ENCODE measurements at regions not wholly inside any gene's neighbourhood (a gene's known extent, or its start where the extent isn't known, plus 50 kb on each side); places are given as distances from the start of the nearest gene placed in this dataset.

- Histone ChIP-seq H2BK120ac (ENCODE audit: low read depth, low read length) (no peak overlapping the region), H4K8ac (ENCODE audit: low read depth in 2 of 2, low read length in 2 of 2) (no peak overlapping the region), H3K79me1 (ENCODE audit: low read depth in 1 of 2, low read length in 2 of 2) (no peaks in the 10 kb centered on the region), H3K27me3 (ENCODE audit: control insufficient read depth, insufficient read depth, low read length) (peaks cover 2% of the 10 kb centered on the region; the same call in 1 of the 2 replicates), H2BK5ac (ENCODE audit: low read depth, low read length, poor library complexity, severe bottlenecking) (no peak overlapping the region), H4K5ac (ENCODE audit: low read depth, low read length) (no peak overlapping the region), H3K9ac (ENCODE audit: low read depth, low read length) (no peak overlapping the region), H3K14ac (replicated peaks; ENCODE audit: low read depth, low read length) (no peak overlapping the region), H3K4ac (ENCODE audit: low read depth, low read length) (no peak overlapping the region), H3K56ac (ENCODE audit: extremely low read depth, insufficient read depth, low read length) (no peak overlapping the region), H3K4me1 (ENCODE audit: control insufficient read depth, insufficient read depth, low read length) (no peaks in the 10 kb centered on the region), H2AFZ (replicated peaks; ENCODE audit: low read length, poor library complexity) (no peak overlapping the region), H2BK15ac (ENCODE audit: low read depth, low read length) (no peak overlapping the region), H3K23ac (ENCODE audit: low read depth, low read length) (no peak overlapping the region), H3K4me2 (ENCODE audit: low read depth, low read length) (no peak overlapping the region), H4K20me1 (ENCODE audit: insufficient read depth, low read length) (no peaks in the 10 kb centered on the region), H3K9me1 (ENCODE audit: insufficient read depth, low read length) (no peaks in the 10 kb centered on the region), H2AK9ac (replicated peaks; ENCODE audit: low read depth, low read length, poor library complexity) (no peak overlapping the region), H3K9me3 (ENCODE audit: control insufficient read depth, insufficient read depth, low read length) (no peaks in the 10 kb centered on the region), H3K18ac (ENCODE audit: low read depth, low read length) (no peak overlapping the region), H3K4me3 (ENCODE audit: insufficient read depth, low read depth, low read length) (no peak overlapping the region), H4K91ac (ENCODE audit: insufficient read depth, low read depth, low read length) (no peak overlapping the region), H3K27ac (ENCODE audit: insufficient read depth, low read length) (no peak overlapping the region), H2AK5ac (ENCODE audit: low read depth, low read length) (no peak overlapping the region), H2BK20ac (ENCODE audit: low read depth, low read length) (no peak overlapping the region), H3K36me3 (ENCODE audit: control insufficient read depth, insufficient read depth, low read length) (no peaks in the 10 kb centered on the region)
- ATAC-seq (ENCODE audit: low read depth) (no peak), DNase-seq (no peak)
- intact Hi-C loops (cut with micrococcal nuclease): loop anchor here (5.0 kb wide), 1 partner anchor 75 kb away; no protein-coding TSS in a partner anchor
- dilution Hi-C loops (cut with HindIII; ENCODE audit: low sequenced_read_pairs, unreplicated experiment): no loop called here
- BruUV-seq (replicated peaks): no TSS peak
- in situ Hi-C loops (cut with MboI; ENCODE audit: low sequenced_read_pairs): no loop called here
- WGBS, 2 experiments (ENCODE audit: extremely low coverage in 2 of 2, insufficient read length in 1 of 2): 100% methylated on average over 1 of the region's 2 CpGs; no CpG with 5 or more reads in 1 of the 2 experiments
- no peak for TF ChIP-seq BHLHE40 (IDR thresholded peaks at IDR 0.05; ENCODE audit: low read depth, low read length)
- no peak for TF ChIP-seq RCOR1 (IDR thresholded peaks at IDR 0.05; ENCODE audit: insufficient replicate concordance, low read length)
- no peak for TF ChIP-seq USF2 (IDR thresholded peaks at IDR 0.05; ENCODE audit: low read depth, low read length)
- no peak for TF ChIP-seq FOS (IDR thresholded peaks at IDR 0.05; ENCODE audit: low read depth, low read length)
- TF ChIP-seq CTCF (conservative IDR thresholded peaks at IDR 0.05; ENCODE audit: low read depth, low read length): no peak
- no peak for TF ChIP-seq CEBPB (IDR thresholded peaks at IDR 0.05; ENCODE audit: low read depth, low read length)
- no peak for TF ChIP-seq ELK1 (IDR thresholded peaks at IDR 0.05; ENCODE audit: borderline replicate concordance, low read depth, low read length)
- no peak for TF ChIP-seq RAD21 (IDR thresholded peaks at IDR 0.05; ENCODE audit: low read length)
- no peak for TF ChIP-seq RFX5 (IDR thresholded peaks at IDR 0.05; ENCODE audit: low read depth, low read length)
- TF ChIP-seq SMC3 (IDR thresholded peaks at IDR 0.05; ENCODE audit: low read depth, low read length): no peak
- TF ChIP-seq POLR2A (IDR thresholded peaks at IDR 0.05; ENCODE audit: low read depth, low read length): no peak
- TF ChIP-seq MAFK (IDR thresholded peaks at IDR 0.05; ENCODE audit: low read depth, low read length): no peak
- TF ChIP-seq NFE2L2 (IDR thresholded peaks at IDR 0.05; ENCODE audit: low read depth, low read length): no peak
- no peak for TF ChIP-seq MXI1 (IDR thresholded peaks at IDR 0.05; ENCODE audit: borderline replicate concordance, low read depth, low read length)
- no peak for TF ChIP-seq CHD1 (IDR thresholded peaks at IDR 0.05; ENCODE audit: low read depth, low read length)
- TF ChIP-seq MAZ (IDR thresholded peaks at IDR 0.05; ENCODE audit: borderline replicate concordance, low read depth, low read length): no peak
- ChIA-PET CTCF (interaction anchor here (0.5 to 0.7 kb wide), 3 partner anchors 11 to 1790 kb away, joined by 3 to 4 read pairs (median 4); no protein-coding TSS in a partner anchor), POLR2A (ENCODE audit: unreplicated experiment) (interaction anchor here (0.6 kb wide), 1 partner anchor 15 kb away, joined by 4 read pairs; no protein-coding TSS in a partner anchor)
Measured at GRCh38 chrX:49762175-49762720, 66.5 kb upstream of the PAGE1 start.
